ENCODE measurements at regions not wholly inside any gene's neighbourhood (a gene's known extent, or its start where the extent isn't known, plus 50 kb on each side); places are given as distances from the start of the nearest gene placed in this dataset.
A peak's percentile ranks its signal among the peaks of the same experiment; 100 is the strongest.
"Not testable (repeated sequence)": the region's sequence is repeated elsewhere in the genome, so short reads cannot be mapped to it uniquely, and the experiment has no call there.

DNA sequence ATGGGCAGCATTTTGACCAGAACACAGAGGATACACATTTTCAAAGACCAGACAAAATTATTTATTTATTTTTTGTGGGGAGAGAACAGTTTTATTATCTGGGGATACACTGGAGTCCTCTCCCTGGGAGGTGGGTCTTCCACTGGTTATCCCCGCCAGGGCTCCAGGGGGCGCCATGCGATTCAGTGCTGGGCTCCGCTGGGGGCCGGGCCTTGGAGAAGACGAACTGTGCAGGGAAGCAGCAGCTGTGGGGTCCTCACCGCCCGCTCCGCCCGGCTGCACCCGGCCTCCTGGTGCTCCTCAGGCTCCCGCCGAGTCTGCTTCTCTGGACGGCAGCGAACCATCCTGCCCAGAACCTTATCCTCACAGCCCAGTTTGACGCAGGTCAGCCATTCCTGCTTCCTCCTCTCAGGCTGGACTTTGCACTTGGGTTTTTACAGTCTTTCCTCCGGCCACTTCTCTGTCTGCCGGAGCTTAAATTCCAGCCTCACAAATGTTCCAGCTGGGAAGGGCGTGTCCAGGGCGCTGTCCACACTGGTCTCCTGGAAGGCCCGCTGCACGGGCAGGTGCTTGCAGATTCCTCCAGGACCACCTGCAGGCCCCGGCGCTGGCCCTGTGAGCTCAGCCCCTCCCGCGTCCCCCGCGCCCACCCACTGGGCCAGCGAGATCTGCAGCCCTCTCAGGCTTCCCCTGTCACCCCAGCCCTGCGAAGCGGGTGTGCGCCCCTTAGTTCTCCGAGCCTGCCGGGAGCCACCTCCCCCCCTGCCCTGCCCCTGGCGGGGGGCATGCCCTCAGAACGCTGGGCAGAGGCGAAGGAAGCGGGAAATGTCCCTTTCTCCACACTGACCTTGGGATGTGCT lies 1830.0 kb upstream of the DEFB115 start:
- no peak for DNase-seq (ENCODE audit: low spot score)

DNA sequence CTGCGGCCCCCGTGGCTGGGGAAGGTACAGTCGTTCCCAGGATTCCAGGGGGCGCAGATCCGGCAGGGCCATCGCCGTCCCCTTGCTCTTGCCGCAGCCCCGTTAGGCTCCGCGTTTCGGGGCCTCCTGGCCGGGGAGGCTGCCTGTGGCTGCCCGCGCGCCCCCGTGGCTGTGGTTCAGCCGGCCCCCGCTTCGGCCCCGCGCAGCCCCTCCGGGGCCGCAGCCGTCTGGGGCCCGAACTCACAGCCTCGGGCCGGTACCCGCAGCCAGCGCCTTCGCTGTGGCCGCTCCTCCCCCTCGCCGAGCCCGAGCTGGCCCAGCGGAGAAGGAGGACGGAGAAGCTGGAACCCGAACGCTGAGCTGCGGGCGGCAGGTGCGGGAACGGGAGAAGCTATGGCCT lies 1826.9 kb upstream of the DEFB115 start:
- no peak for DNase-seq (ENCODE audit: low spot score)

DNA sequence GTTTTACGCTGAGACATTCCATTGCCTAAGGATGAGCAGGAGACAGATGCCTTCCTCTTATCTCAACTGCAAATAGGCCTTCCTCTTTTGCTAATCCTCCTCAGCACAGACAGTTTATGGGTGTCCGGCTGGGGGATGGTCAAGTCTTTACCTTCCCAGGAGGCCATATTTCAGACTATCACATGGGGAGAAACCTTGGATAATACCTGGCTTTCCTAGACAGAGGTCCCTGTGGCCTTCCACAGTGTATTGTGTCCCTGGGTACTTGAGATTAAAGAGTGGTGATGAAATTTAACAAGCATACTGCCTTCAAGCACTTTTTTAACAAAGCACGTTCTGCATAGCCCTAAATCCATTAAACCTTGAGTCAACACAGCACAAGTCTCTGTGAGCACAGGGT lies 1816.7 kb upstream of the DEFB115 start:
- not testable (repeated sequence) for DNase-seq (ENCODE audit: low spot score)

DNA sequence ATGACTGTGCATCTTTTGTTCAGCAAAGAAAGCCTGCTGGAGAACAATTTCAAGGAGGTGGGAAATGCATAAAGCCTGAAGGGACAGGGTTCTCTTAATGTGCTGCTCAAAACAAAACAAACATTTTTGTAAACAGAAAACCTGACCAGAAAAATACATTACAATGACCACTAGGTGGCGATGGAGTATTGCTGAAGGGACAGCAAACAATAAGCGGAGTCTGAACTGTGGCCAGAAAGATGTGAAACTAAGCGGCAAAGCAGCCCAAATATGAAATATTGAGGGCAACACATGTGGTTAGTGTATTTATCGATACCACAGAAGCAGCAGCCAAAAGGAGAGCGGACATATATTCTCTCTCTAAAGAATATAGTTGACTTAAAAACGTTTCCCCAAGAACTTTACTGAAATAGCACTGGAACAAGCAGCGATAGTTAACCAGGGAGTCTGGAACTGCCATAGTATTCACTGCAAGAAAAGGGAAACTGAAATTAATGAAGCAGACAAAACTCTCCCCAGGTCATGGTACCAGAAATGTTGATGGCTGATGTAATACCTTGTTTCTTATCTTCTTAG lies 1814.2 kb upstream of the DEFB115 start:
- DNase-seq (ENCODE audit: low spot score), result peak; percentile 65

DNA sequence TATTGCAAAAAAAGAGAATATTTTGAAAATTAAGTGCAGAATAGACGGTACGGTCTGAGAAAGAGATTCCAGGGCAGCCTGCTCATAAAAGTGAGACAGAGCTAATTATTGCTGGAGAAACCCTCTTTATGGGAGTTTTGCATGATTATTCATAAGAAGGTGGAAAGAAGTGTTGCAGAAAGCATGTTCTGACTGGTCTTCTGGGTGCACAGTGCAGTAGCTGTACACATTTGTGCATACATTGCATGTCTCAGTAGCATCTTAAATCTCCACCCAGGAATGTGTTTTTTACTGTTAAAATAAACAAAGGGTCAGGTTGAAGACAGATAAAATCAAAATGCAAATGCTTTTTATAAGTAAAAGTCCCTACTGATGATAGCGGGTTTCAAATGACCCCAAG lies 1813.6 kb upstream of the DEFB115 start:
- DNase-seq (ENCODE audit: low spot score), result no peak

DNA sequence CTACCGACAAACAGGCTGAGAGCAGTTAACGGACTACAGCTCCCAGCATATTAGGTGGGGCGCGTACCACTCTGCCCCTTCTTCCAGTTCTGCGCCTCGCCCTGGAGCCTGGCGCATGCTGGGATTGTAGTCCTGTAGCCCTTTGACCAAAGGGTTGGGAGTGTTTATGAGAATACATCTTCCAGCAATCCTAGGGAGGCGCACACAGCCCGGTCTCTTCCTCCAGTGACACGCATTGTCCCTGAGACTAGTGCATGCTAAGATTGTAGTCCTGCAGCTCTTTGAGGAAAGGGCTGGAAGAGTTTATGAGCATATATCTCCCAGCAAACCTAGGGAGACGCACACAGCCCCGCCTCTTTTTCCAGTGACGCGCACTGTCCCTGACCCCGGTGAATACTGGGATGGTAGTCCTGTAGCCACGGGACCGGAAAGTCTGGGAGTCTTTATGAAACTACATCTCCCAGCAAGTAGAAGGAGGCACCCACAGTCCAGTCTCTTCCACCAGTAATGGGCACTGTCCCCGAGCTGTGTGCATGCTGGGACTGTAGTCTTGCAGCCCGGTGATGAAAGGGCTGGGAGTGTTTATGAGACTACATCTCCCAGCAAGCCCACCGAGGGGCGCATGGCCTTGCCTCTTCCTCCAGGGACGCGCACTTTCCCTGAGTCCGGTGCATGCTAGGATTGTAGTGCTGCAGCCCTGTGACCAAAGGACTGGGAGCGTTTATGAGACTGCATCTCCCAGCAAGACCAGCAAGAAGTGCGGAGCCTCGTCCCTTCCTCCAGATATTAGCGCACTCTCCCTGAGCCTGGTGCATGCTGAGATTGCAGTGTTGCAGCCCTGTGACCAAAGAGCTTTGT lies 1812.2 kb upstream of the DEFB115 start:
- DNase-seq (ENCODE audit: low spot score), result peak; percentile 82

DNA sequence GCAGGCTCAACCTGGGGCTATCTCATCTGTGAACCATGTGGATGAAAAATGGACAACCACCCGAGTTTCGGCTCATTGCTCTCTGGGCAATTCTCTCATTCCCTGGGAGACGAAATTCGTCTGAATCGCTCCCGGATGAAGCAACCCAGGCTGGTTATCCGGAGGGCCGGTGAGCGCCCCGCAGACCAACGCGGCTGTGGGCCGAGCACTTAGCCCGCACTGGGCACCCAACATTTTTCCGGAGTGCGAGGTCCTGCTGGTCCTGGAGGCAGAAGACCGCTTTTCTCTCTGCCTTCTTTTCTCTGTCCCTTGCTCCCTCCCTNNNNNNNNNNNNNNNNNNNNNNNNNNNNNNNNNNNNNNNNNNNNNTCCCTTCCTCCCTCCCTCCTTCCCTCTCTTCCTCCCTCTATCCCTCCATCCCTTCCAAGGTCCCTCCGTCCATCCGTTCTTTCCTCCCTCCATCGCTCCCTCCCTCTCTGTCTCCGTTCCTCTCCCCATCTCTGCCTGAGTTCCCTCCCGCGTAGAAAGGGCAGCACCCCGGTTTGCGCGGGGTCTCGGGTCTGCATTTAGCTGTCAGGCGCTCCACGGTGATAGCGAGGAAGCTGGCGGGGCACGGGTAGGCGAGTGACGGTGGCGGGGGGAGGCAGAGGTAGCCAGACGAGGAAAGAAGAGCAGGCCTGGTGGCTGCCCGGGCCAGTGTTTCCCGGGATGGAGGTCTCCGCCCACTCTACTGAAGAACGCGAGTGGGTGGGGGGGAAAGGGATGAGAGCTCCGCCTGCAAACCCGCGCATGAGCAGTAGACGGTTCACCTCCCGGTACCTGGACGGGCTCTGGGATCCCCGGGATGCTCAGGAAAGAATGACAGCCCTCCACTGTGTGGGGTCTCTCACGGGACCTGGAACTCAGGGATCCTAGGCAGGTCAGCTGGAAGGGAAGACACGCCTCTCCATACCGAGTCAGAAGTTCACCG lies 1809.7 kb upstream of the DEFB115 start:
- DNase-seq (ENCODE audit: low spot score), result not testable (repeated sequence)

DNA sequence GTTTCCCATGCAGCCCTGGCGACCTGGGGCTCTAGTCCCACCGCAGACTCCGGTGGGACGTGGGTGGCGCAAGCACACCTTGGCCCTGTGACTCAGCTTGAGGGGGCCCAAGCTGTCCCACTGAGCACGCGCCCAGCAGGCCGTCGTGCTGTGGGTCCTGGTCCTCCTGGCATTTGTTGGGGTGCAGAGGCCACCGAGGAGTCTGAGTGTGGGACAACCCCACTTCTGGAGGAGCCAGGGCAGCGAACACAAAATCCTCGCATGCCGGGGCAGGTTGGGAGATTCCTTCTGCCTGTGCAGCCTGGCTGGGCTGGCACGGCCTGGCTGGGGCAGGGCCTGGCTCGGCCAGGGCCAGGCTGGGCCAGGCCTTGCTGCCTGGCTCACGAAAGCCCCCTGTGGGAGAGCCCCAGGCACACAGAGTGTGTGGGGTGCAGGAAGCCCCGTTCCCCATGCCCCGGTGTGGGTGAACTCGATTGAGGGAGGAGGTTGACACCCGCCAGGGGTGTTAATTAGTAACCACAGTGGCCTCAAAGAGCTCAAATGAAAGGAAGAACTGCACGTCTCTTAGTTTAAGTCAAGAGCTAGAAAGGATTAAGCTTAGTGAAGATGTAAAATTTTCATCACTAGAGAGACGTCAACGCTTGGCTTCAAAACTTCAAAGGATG lies 1808.5 kb upstream of the DEFB115 start:
- DNase-seq (ENCODE audit: low spot score), result no peak

DNA sequence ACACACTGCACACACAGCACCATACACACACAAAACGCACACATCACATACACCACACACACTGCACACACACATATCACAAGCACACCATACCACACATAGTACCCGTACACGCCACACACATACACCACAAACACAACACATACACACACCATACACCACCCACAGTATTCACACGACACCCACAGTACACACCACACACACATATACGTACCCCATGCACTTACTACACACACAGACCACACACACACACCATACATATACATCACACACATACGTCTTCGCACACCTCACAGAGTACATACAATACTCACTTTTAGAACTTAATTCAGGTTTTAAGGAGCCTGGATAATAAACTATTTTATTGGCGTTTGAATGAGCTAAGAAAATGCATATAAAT lies 1805.3 kb upstream of the DEFB115 start:
- DNase-seq (ENCODE audit: low spot score), result no peak

DNA sequence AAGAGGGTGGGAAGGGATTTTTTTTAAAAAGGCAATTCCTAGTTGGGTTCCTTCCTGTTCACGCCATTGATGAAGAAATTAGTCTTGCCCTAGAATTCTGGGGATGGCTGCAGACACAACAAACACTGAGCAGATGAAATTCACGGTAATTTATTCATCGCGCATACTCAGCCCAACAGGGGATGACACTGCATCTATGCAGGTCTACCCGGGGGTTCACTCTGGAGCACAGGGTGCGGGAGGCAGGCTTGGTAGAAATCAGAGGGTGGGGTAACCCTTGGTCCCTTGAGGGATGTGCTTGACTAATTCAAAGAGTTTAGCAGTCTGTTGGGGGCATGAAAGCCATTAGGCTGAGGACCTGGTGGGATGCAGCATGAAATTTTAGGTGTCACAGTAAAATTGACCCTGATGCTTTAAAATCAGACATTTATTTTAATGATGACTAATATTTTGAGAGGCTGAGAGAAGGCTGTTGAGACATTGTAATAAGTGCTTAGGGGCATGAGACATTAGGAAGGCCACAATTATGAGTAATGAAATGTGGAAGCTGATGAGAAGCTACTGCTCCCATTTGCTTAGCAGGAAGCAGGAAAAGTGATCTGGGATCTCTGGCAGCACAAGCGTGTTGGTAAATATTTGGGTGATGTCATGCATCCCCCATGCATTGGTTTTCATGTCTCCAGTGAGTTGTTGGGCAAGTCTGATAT lies 1800.3 kb upstream of the DEFB115 start:
- not testable (repeated sequence) for DNase-seq (ENCODE audit: low spot score)

DNA sequence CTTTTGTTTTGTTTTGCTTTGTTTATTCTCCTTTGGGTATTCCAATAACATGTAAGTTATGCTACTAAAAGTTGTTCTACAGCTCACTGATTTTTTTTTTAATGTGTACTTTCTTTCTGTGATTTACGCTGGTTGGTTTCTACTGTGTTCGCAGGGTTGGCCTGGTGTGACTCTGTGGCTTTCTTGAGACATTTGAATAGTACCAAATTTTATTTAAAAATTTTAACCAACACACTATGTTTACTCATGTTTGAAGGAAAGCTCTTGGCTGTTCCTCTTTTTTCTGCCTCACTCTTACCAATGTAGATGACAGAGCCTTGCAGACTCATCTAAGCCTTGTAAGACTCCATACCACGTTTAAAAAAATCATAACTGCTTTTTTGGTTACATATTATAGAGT lies 1784.9 kb upstream of the DEFB115 start:
- no peak for DNase-seq (ENCODE audit: low spot score)

DNA sequence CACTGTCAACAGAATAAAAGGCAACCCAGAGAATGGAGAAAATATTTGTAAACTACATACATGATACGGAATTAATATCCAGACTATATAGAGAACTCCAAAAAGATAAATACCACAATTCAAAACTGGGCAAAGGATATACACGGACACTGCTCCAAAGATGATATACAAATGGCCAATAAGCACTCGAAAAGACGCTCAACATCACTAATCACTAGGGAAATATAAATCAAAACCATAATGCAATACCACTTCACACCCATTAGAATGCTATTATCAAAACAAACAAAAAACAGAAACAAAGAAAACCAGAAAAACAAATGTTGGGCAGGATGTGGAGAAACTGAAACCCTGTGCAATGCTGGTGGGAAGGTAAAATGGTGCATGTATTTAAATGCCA lies 1764.6 kb upstream of the DEFB115 start:
- not testable (repeated sequence) for DNase-seq (ENCODE audit: low spot score)

DNA sequence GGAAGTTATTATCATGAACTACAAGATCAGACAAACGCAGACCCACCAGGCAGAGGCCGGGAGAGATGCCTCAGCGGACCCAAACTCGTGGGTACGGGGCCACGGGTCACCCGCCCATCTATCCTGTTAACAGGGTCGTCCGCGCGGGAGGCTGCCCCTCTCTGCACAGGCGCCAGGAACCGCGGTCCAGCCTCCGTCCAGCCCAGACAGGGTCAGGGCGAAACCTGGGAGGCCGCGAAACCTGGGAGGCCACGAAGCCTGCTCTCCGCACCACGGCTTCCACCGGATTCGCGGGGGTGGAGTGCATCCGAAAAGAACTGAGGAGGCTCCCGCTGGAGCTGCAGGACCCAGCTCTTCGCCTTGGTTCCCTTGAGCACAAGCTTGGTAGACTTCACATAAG lies 1760.7 kb upstream of the DEFB115 start:
- DNase-seq (ENCODE audit: low spot score), result not testable (repeated sequence)

DNA sequence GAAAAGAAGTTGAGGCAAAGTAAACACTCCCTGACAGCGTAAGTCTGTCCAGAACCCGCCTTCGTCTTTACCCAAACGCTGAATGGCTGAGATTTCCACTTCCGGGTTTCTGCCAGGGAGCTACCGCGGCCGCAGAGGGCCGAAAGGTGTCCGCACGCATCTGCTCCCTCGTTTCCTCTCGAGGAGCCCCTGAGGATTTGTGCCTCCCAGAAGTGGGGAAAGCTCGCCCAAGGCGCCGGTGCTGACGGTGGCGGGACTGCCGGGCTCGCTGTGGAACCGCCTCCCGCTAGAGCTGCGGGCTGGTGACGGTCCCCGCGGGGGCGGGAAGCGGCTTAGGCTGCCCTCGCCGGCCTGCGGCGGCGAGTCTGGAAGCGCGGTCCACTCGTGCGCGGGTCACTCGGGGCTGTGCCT lies 1760.2 kb upstream of the DEFB115 start:
- DNase-seq (ENCODE audit: low spot score), result peak; percentile 10

DNA sequence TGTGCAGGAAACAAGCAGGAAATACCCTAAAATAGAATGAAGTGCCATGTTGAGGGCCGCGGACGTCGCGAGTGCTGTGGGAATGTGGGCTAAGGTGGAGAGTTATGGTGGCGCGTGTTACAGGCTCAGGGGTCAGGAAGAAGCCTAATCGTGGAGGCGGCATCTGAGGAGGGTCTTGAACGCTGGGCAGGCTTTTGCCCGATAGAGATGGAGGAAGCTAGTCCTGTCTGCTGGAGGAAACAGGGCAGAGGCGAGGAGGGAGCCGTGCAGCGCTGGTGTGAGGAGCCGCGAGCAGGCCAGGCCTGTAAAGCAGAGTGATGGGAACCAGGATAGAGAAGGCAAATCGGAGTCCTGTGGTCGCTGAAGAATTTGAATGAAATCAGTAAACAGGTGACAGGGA lies 1759.8 kb upstream of the DEFB115 start:
- not testable (repeated sequence) for DNase-seq (ENCODE audit: low spot score)

DNA sequence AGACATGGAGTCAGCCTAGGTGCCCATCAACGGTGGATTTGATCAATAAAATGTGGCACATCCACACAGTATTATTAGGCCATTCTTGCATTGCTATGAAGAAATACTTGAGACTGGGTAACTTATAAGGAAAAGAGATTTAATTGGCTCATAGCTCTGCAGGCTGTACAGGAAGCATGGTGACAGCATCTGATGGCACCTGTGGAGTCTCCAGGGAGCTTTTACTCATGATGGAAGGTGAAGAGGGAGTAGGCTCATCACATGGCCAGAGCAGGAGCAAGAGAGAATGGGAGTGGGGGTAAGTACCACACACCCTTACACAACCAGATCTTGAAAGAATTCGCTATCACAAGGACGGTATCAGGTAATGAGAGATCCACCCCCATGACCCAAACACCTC lies 1756.7 kb upstream of the DEFB115 start:
- DNase-seq (ENCODE audit: low spot score), result not testable (repeated sequence)

DNA sequence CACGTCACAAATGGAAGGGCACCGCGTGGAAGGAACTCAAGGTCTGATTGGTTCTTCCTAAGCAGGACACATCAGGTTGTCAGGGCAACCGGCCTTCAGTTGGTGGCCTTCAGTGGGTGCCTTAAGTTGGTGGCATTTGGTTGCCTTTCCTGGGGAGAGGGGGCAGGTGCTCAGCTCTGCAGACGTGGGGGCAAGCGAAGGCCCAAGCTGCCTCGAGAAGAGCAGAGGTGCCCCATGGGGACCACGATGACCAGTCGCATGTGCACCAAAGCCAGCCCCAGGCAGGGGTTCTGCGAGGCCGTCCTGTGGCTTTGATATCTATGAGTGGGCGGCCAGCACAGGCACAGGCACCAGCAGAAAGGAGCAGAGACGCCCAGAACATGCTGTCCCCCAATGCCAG lies 1742.8 kb upstream of the DEFB115 start:
- DNase-seq (ENCODE audit: low spot score), result not testable (repeated sequence)

DNA sequence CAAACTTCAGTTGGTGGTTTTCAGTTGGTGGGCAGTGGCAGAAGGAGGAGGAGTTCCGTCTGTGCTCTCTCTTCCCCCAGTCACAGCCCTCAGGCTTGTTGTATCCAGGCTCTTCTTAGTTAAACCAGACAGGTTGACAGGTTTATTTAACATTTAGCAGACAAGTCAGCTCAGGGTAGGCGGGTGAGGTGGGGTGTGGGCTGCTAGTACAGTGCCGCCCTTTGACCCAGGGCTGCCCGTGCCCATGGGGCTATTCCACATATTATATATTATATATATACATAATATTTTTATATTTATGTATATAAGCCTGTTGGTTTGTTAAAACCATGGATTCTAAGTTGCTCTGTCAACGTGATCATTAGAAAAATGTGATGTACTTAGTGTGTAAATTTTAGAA lies 1740.6 kb upstream of the DEFB115 start:
- DNase-seq (ENCODE audit: low spot score), result not testable (repeated sequence)

DNA sequence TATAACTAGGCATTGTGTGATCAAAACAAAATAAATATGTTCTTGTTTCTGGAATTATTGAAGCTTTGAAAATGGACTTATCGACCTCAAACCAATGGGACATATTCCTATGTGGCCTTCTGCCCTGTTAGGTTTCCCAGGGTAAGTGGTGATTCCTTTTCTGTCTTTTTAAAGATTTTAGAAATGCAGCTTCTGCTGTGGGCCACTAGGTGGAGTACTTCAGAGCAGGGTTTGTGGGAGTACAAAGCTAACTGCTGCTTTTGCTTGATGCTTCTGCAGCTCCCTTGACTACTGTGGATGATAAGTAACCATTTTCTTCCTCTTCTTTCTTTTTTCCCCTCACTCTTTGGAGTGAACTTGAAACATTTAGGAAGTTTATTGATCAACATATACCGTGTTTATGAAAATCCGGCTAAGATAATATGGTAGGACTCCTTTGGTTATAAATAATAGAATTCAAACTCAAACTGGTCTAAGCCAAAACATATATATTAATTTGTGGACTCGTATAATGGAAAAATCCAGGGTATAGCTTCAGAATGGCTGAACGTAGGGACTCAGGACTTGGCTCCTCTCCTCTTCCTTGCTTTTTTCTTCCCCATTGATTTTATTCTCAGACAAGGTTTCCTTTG lies 1737.7 kb upstream of the DEFB115 start:
- not testable (repeated sequence) for DNase-seq (ENCODE audit: low spot score)
